Muscle of arm (tissue), 1 donor: ENCODE measurements at regions not wholly inside any gene's neighbourhood (a gene's known extent, or its start where the extent isn't known, plus 50 kb on each side); places are given as distances from the start of the nearest gene placed in this dataset.
A peak's percentile ranks its signal among the peaks of the same experiment; 100 is the strongest.
"Not testable (repeated sequence)": the region's sequence is repeated elsewhere in the genome, so short reads cannot be mapped to it uniquely, and the experiment has no call there.

Experiments used
- DNase-seq: peaks from one replicate; pipeline ENCODE4 v3.0.0-alpha.2; 2013

DNA sequence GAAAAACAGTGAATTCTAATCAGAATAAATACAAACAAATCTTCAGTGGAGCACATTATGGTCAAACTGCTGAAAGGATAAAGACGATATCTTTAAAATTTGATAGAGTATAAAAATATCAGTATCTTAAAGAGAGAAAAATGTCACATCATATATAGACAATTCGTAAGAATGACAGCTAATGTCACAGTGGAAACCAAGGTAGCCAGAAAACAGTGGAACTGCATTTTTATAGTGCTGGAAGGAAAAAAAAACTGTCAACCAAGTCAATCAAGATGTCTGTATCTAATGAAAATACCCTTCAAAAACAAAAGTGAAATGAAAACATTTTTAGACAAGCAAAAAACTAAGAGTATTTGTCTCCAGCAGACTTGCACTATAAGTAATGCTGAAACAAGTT, 73.4 kb upstream of the HMGXB4 start:
- DNase-seq: no peak

- DNase-seq: no peak
Observed at GRCh38 chr22:35186492-35186891, 70.8 kb upstream of the HMGXB4 start.

DNA sequence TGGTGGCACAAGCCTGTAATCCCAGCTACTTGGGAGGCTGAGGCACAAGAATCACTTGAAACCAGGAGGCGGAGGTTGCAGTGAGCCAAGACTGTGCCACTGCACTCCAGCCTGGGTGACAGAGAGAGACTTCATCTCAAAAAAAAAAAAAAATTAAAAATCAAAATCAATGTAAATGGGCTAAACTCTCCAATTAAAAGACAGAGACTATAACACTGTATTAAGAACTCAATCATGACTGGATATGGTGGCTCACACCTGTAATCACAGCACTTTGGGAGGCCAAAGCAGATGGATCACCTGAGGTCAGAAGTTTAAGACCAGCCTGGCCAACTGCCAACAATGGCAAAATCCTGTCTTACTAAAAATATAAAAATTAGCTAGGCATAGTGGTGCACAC, 68.4 kb upstream of the HMGXB4 start:
- not testable (repeated sequence) for DNase-seq

DNA sequence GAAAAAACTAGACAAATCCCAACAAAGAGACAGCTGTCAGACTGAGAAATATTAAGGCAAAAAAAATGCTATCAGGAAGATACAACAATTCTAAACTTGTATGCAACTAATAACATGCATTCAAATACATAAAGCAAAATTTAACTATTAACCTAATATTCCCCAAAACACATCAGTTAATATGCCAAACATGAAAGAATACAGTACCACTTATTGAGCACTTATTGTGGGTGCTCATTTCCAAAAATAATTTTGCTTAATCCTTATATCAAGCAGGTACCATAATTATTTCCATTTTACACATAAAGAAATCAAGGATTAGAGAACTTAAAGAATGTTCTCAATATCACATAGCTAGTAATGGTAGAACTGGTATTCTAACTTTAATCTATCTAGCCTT, 67.7 kb upstream of the HMGXB4 start:
- DNase-seq: no peak

GRCh38 chr22:35191412-35191811, 65.9 kb upstream of the HMGXB4 start:
- DNase-seq: no peak

DNA sequence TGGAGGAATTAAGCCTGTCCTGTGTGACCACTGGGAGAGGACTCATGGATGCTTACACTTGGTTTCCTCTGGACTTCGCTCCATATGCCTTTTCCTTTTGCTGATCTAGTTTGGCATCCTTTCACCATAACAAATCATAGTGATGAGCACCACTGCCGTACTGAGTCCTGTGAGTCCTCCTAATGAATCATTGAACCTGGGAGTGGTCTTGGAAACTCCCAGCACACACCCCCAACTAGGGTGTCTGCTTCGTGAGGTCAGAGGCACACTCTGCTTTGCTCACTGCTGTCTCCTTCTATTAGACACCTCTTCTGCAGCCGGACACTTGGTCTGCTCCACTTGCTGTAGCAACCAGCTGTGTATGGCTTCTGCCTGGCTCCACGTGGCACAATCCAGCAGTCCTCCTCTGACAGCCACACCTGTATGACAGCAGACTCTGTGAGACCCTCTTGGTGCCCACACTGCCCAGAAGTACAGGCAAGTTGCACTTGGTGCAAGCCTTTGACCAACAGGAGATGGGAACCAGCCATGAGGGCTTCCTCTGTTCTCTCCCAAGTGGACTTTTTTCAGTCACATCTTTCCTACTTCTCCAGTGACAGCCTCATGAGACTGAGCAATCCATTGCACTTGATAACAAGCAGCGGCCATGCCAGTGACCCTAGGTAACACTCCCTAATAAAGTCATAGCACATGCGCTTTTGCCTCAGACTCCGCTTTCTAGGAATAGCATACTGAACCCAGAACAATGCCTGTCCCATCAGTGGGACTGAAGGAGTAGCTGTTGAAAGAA, 65.0 kb upstream of the HMGXB4 start:
- DNase-seq: no peak

- no peak for DNase-seq
Observed at GRCh38 chr22:35195226-35195625, 62.1 kb upstream of the HMGXB4 start.

- no peak for DNase-seq
Observed at GRCh38 chr22:35195821-35196220, 61.5 kb upstream of the HMGXB4 start.

DNA sequence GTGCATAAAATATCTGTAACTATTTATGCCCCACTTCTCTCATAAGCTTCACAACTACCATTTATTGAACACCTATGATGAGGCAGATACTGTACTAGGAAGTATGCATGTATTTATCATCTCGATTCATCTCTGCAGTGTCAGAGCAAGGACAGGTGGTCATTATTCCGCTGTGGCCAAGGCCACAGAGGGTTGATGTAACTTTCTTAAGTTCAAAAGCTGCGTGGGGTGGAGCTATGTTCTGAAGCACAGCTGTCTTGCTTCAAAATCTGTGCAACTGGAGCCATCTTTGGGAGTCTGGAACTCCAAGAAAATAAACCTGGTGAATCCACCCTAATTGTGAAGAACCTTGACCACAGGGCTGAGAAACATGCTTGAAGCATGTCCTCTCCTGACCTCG, 60.2 kb upstream of the HMGXB4 start:
- no peak for DNase-seq

DNA sequence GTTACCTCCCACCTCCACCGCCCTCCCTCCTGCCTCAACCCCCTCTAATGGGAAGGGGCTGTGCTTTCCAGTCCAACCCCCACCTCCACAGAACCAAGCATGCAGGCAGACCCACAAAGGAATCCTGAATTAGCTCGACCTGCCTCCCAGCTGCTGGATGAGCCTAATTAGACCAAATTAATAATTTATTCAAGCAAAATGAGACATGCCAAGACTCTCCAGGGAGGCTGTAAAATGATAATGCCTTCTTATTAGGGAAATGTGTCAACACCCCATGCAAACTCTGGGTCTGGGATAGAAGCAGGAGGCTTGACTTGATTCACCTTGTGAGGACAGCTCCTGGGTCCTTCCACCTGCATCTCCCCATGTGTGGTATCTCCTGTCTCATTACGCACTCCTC, 59.4 kb upstream of the HMGXB4 start:
- no peak for DNase-seq

DNA sequence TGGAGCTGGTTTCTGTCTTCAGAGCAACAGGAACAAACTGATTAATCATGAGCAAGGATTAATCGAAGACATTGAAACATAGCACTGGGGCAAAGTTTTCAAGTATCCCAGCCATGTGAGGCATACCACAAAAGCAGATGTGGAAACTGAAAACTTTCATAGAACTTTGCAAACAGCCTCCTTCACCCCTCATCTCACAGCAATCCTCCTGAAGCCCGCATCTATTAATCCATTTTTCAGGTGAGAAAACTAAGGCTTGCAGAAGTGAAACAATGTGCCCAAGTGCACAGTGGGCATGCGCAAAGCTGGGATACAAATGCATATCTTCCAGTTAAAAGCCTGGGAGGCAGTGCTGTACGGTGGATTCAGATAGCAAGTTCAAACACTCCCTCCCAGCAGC, 58.6 kb upstream of the HMGXB4 start:
- DNase-seq: no peak

DNA sequence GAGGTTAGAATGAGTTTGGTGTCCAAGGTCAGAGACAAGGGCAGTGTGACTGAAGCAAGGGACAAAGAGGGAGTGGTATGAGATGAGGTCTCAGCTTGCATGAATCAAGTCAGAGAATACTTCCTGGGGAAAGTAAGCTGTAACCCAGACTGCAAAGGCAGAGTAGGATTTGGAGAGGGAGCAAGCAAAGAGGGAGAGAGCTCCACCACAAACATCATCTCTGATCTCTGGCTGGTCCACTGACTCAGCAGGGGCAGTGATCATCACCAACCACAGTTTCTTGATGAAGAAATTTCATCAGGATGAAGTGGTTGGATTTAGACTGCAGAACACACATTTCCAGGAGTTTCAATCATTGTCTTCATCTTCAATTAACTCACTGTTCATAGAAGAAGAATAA, 54.9 kb upstream of the HMGXB4 start:
- DNase-seq: no peak

DNA sequence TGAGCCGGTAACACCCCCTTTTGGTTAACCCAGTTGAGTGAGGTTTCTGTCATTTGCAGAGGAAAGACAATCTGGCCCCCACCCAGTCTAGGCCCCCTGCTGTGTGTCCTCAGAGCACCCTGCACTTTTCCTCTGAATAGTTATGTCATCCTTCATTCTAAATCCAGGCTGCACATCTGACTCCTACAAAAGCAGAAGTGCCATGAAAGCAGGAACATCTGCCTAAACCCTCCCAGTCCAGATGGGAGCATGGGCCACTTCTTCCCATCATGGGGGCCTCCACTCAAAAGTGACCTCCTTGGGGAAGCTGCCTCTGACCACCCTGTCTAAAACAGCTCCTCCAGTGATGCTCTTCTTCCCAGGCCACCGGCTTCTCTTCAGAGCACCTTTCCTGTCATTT, 53.7 kb upstream of the HMGXB4 start:
- no peak for DNase-seq

DNA sequence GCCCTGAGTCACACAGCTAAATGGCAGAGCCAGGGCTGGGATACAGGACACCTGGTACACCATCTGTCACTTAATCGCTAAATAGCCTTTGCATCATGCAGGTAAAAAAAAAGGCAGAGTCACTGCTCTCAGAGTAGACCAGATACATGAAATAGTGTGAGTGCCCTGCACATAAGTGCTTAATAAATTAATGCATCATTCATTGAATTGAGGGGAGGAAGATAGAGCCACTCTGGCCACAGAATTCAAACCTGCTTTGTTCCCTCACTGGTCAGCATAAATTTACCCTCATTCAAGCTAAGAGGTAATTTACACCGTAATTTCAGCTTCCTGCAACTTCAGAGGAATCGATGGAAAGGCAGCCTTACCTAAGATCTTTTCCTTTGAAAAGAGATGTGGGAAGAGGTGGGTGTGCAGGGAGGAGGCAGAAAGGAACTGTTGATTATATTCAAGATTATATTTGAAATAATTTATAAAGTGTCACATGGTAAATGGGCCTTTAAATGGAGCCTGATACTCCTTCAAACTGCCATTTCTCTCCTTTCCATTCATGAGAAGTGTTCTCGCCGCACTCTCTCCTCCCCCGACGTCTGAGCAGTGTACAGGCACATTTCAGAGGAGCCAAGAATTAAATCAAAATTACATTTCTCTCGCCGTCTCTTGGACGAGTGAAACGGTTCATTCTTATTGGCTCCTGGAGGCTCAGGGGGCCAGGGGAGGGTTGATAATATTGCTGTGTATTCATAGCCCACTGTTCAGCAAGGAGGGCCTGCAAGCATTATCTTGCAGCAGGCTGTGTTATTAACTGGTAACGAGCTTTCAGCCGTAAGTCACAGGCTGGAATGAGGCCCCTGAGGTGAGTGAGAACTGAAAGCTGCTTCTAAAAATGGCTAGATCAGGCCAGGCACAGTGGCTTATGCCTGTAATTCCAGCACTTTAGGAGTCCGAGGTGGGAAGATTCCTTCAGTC, 52.2 kb upstream of the HMGXB4 start:
- peak; percentile 13 for DNase-seq

GRCh38 chr22:35205961-35206360, 51.3 kb upstream of the HMGXB4 start:
- DNase-seq: no peak

- no peak for DNase-seq
Observed at GRCh38 chr22:35206889-35207288, 50.4 kb upstream of the HMGXB4 start.
